DND-41 (cell line): ENCODE measurements at regions not wholly inside any gene's neighbourhood (a gene's known extent, or its start where the extent isn't known, plus 50 kb on each side); places are given as distances from the start of the nearest gene placed in this dataset.

Source experiments
- ATAC-seq: fragments of 200-7000 bp; cut with Tn5 transposase; 3 replicates; pipeline ENCODE4 v1.9.1; 2021; ENCODE audit warnings: low read depth; ENCODE audit not compliant: insufficient read depth
- DNase-seq: peaks from one replicate; pipeline ENCODE4 v3.0.0-alpha.2; 2020
- H2AFZ ChIP-seq: 2 replicates; pipeline ENCODE4 v1.6.0; 2012; ENCODE audit warnings: low read depth, low read length
- H3K27ac ChIP-seq: 2 replicates; pipeline ENCODE4 v1.5.1; 2012; ENCODE audit warnings: low read length, inconsistent platforms
- H3K27me3 ChIP-seq: fragments of 200-600 bp; sonication (generic); 2 replicates; pipeline ENCODE4 v1.6.0; 2012; ENCODE audit warnings: low read length, mild to moderate bottlenecking, inconsistent platforms; ENCODE audit not compliant: insufficient read depth, poor library complexity
- H3K36me3 ChIP-seq: 2 replicates; pipeline ENCODE4 v1.5.1; 2012; ENCODE audit warnings: low read length, inconsistent platforms; ENCODE audit not compliant: insufficient read depth
- H3K4me1 ChIP-seq: 2 replicates; pipeline ENCODE4 v1.5.1; 2012; ENCODE audit warnings: mild to moderate bottlenecking, low read length; ENCODE audit not compliant: insufficient read depth
- H3K4me2 ChIP-seq: 2 replicates; pipeline ENCODE4 v1.6.0; 2012; ENCODE audit warnings: mild to moderate bottlenecking, moderate library complexity, low read length, inconsistent platforms; ENCODE audit not compliant: insufficient read depth
- H3K4me3 ChIP-seq, 2 experiments: fragments of 200-600 bp in 1 of 2; shearing (Covaris generic) in 1 of 2; 2 replicates each; pipeline ENCODE4 v1.5.1; 2012 to 2016; ENCODE audit warnings: inconsistent platforms in 2 of 2, low read length in 2 of 2, mild to moderate bottlenecking in 2 of 2, low read depth in 1 of 2, moderate library complexity in 1 of 2
- H3K79me2 ChIP-seq: 2 replicates; pipeline ENCODE4 v1.6.0; 2012; ENCODE audit warnings: low read length, inconsistent platforms; ENCODE audit not compliant: insufficient read depth
- H3K9ac ChIP-seq: 2 replicates; pipeline ENCODE4 v1.6.0; 2012; ENCODE audit warnings: low read depth, mild to moderate bottlenecking, inconsistent platforms, low read length, moderate library complexity
- H3K9me3 ChIP-seq: 2 replicates; pipeline ENCODE4 v1.5.1; 2012; ENCODE audit warnings: low read length, moderate library complexity, mild to moderate bottlenecking, inconsistent platforms; ENCODE audit not compliant: insufficient read depth, severe bottlenecking
- H4K20me1 ChIP-seq: 2 replicates; pipeline ENCODE4 v1.6.0; 2012; ENCODE audit warnings: low read length; ENCODE audit not compliant: insufficient read depth
- CTCF ChIP-seq: IDR thresholded peaks from 2 replicates; pipeline ENCODE4 v1.5.1; 2012; ENCODE audit warnings: borderline replicate concordance, low read length, moderate library complexity, mild to moderate bottlenecking; ENCODE audit not compliant: poor library complexity, severe bottlenecking; ENCODE audit errors: extremely low read depth
- EZH2 ChIP-seq: IDR thresholded peaks from 3 replicates; pipeline ENCODE4 v1.6.1; 2012; ENCODE audit warnings: borderline replicate concordance, low read depth, mild to moderate bottlenecking, moderate library complexity, low read length, inconsistent platforms; ENCODE audit not compliant: severe bottlenecking

GRCh38 chr10:125212150-125212809, 51.9 kb upstream of the CTBP2 start:
- ATAC-seq (no peak), DNase-seq (no peak)
- Histone ChIP-seq H3K27me3 (peaks cover 6% of the 10 kb centered on the region), H3K9me3 (no peaks in the 10 kb centered on the region), H3K4me1 (no peaks in the 10 kb centered on the region), H3K4me3 (no peak overlapping the region), H4K20me1 (no peaks in the 10 kb centered on the region), H3K9ac (no peak overlapping the region), H3K79me2 (no peaks in the 10 kb centered on the region), H3K27ac (no peak overlapping the region), H2AFZ (no peak overlapping the region), H3K4me2 (no peak overlapping the region), H3K36me3 (no peaks in the 10 kb centered on the region)
- TF ChIP-seq CTCF: no peak
- no peak for TF ChIP-seq EZH2
